ENCODE measurements at regions not wholly inside any gene's neighbourhood (a gene's known extent, or its start where the extent isn't known, plus 50 kb on each side); places are given as distances from the start of the nearest gene placed in this dataset.

- TF ChIP-seq GABPA (IDR thresholded peaks at IDR 0.05; ENCODE audit: borderline replicate concordance, insufficient read depth, low read length) (no peak), EP300 (IDR thresholded peaks at IDR 0.05; ENCODE audit: borderline replicate concordance in 1 of 2, low read depth in 2 of 2, low read length in 2 of 2) (no peak), KDM1A (IDR thresholded peaks at IDR 0.05; ENCODE audit: borderline replicate concordance, low read length) (no peak), BCL11A (IDR thresholded peaks at IDR 0.05; ENCODE audit: low read depth in 2 of 2, low read length in 2 of 2) (no peak), CBX5 (IDR thresholded peaks at IDR 0.05; ENCODE audit: low read depth, low read length) (no peak)
Observed at GRCh38 chr20:11795071-11795615, 122.5 kb upstream of the BTBD3 start (continued).

Measured in H1 (cell line).